ENCODE measurements at regions not wholly inside any gene's neighbourhood (a gene's known extent, or its start where the extent isn't known, plus 50 kb on each side); places are given as distances from the start of the nearest gene placed in this dataset.

GRCh38 chr5:115398719-115399118, 102.3 kb upstream of the CCDC112 start:
- TF ChIP-seq POLR2A (IDR thresholded peaks at IDR 0.05), result no peak
- TF ChIP-seq CTCF (IDR thresholded peaks at IDR 0.05), result no peak
- no peak for TF ChIP-seq POLR2AphosphoS5 (IDR thresholded peaks at IDR 0.05; ENCODE audit: insufficient read depth in 1 of 2, low read depth in 1 of 2)

Measured in vagina (tissue), 2 donors.